ACC112 (cell line): ENCODE measurements at regions not wholly inside any gene's neighbourhood (a gene's known extent, or its start where the extent isn't known, plus 50 kb on each side); places are given as distances from the start of the nearest gene placed in this dataset.

Source experiments
- H2AFZ ChIP-seq: fragments of 200-600 bp; sonication (generic); one replicate; pipeline ENCODE4 v1.6.0; 2017; ENCODE audit warnings: antibody characterized with exemption, low read length; ENCODE audit not compliant: unreplicated experiment
- H3K27ac ChIP-seq: fragments of 200-600 bp; sonication (generic); 2 replicates; pipeline ENCODE4 v1.5.1; 2014; ENCODE audit warnings: low read depth, mild to moderate bottlenecking, antibody characterized with exemption, low read length, moderate library complexity
- H3K27me3 ChIP-seq: fragments of 200-600 bp; sonication (generic); 2 replicates; pipeline ENCODE4 v1.6.1; 2014; ENCODE audit warnings: mild to moderate bottlenecking, antibody characterized with exemption, low read length, moderate library complexity, mixed read lengths; ENCODE audit not compliant: insufficient read depth
- H3K36me3 ChIP-seq: fragments of 200-600 bp; sonication (generic); 2 replicates; pipeline ENCODE4 v1.6.1; 2016; ENCODE audit warnings: mild to moderate bottlenecking, antibody characterized with exemption, low read length, moderate library complexity, mixed read lengths; ENCODE audit not compliant: insufficient read depth
- H3K4me1 ChIP-seq: fragments of 200-600 bp; sonication (generic); one replicate; pipeline ENCODE4 v1.6.1; 2016; ENCODE audit warnings: low read length, mixed read lengths; ENCODE audit not compliant: insufficient read depth, unreplicated experiment, control insufficient read depth
- H3K4me3 ChIP-seq: fragments of 200-600 bp; sonication (generic); 2 replicates; pipeline ENCODE4 v1.5.1; 2014; ENCODE audit warnings: mild to moderate bottlenecking, low read depth, low read length
- H3K79me2 ChIP-seq: fragments of 200-600 bp; sonication (generic); one replicate; pipeline ENCODE4 v1.6.0; 2016; ENCODE audit warnings: low read length; ENCODE audit not compliant: control insufficient read depth, unreplicated experiment, insufficient read depth

DNA sequence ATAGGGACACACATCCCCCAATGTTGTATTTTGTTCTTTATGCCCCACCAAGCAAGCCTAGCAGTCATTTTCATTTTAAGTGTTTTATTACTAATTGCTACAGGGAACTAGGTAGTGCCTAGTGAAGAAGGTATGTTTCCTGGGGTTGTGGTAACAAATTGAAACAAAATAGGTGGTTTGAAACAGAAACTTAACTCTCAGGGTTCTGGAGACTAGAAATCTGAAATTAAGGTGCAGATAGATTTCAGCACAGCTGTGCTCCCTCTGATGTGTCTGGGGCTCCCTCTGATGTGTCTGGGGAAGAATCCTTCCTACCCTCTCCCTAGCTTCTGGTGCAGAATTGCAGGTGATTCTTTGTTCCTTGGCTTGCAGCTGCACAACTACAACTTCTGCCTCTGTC is 390.1 kb downstream of the ZFHX3 start:
- Histone ChIP-seq H3K27me3 (no peaks in the 10 kb centered on the region), H3K36me3 (no peaks in the 10 kb centered on the region), H2AFZ (no peak overlapping the region), H3K4me3 (no peak overlapping the region), H3K4me1 (no peaks in the 10 kb centered on the region), H3K79me2 (peaks cover 21% of the 10 kb centered on the region), H3K27ac (no peak overlapping the region)

DNA sequence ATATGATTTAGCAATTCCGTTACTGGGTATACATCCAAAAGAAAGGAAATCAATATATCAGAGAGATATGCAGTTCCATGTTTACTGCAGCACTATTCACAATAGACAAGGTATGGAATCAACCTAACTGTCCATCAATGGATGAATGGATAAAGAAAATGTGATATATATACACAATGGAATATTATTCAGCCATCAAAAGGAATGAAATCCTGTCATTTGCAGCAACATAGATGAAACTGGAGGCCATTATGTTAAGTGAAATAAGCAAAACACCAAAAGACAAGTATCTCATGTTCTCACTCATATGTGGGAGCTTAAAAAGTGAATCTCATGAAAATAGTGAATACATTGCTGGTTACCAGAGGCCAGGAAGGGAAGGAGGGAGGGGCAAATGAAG is 390.8 kb downstream of the ZFHX3 start:
- Histone ChIP-seq H3K27me3 (no peaks in the 10 kb centered on the region), H3K79me2 (peaks cover 21% of the 10 kb centered on the region), H3K4me3 (no peak overlapping the region), H3K36me3 (no peaks in the 10 kb centered on the region), H3K27ac (no peak overlapping the region), H2AFZ (no peak overlapping the region), H3K4me1 (no peaks in the 10 kb centered on the region)

DNA sequence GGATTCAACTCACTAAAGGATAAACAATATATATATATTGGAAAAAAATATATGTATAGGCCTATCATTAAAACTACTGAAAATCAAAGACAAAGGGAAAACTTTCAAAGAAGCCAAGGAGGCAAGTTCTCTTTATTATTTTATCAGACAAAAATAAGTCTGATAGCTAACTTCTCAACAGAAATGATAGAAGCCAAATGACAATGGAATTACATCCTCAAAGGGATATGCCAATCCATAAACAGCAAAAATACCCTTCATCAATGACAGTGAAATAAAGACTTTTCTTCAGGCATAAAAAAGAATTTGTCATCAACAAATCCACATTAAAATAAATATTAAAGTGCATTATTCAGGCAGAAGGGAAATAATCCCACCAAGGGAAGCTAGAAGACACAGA is 393.4 kb downstream of the ZFHX3 start:
- peaks cover 11% of the 10 kb centered on the region for H3K79me2 ChIP-seq

DNA sequence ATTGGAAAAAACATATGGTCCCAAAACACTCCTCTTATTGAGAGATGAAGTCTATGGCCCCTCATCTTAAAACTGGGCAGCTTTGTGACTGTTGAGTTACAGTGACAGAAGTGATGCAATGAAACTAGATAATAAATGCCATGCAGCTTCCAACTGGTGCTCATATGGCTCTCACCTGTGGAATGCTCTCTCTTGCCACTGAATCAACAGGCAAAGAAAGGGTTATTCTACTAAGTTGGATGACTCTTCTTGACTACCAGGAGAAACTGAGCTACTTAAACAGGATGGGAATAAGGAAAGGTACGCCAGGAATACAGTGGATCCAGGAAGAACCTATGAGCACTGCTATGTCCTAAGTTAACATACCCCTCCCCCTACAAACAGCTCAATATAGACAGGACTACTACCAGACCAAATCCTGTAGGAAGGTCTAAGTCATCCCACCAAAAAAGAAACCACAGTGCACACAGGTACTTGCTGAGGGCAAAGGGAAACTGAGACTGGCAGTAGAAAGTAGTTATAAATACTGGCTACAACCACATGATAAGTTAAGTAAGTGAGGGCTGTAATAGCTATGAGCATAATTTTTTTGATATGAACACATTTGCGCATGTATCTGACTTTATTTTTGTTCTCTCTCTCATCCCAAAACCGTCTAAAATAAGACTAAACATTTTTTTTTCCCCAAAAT is 398.5 kb downstream of the ZFHX3 start:
- Histone ChIP-seq H3K79me2 (peaks cover 8% of the 10 kb centered on the region), H3K27ac (no peak overlapping the region), H3K4me3 (no peak overlapping the region), H3K27me3 (no peaks in the 10 kb centered on the region), H2AFZ (no peak overlapping the region), H3K4me1 (peaks cover 6% of the 10 kb centered on the region), H3K36me3 (no peaks in the 10 kb centered on the region)

More for the DNA sequence above, 393.4 kb downstream of the ZFHX3 start:
- H3K27me3 ChIP-seq, result no peaks in the 10 kb centered on the region
- no peaks in the 10 kb centered on the region for H3K36me3 ChIP-seq
- no peak overlapping the region for H2AFZ ChIP-seq
- H3K27ac ChIP-seq, result no peak overlapping the region
- no peak overlapping the region for H3K4me3 ChIP-seq
- H3K4me1 ChIP-seq, result no peaks in the 10 kb centered on the region

DNA sequence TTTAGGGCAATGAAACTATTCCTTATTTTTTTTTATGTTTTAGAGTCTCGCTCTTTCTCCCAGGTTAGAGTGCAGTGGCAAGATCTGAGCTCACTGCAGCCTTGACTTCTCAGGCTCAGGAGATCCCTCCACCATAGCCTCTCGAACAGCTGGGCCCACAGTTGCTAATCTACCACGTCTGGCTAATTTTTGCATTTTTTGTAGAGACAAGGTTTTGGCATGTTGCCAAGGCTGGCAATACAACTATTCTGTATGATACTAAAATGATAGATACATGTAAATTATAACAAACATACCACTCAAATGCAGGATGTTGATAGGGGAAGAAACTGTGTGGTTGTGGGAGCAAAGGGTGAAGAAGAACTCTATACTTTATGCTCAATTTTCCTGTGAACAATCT is 401.3 kb downstream of the ZFHX3 start:
- H3K36me3 ChIP-seq, result no peaks in the 10 kb centered on the region
- no peaks in the 10 kb centered on the region for H3K27me3 ChIP-seq
- H2AFZ ChIP-seq, result no peak overlapping the region
- peaks cover 6% of the 10 kb centered on the region for H3K4me1 ChIP-seq
- H3K79me2 ChIP-seq, result peaks cover 7% of the 10 kb centered on the region
- no peak overlapping the region for H3K27ac ChIP-seq
- no peak overlapping the region for H3K4me3 ChIP-seq

DNA sequence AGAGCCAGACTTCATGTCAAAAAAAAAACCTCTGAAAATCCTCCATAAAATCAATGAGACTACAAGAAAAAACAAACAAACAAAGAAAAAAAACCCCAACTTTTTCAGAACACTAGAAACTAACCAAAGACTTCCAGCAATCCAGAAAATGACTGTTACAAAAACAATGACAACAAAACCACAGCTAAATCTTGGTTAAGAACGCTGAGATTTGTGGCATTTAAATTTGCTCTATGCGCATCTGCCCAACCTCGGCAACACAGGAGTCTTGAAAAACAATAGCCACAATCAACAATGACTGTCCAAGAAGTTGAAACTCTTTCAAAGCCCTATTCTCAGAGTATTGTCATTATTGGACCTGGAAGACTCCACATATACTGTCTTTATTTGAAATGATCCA is 402.4 kb downstream of the ZFHX3 start:
- peaks cover 8% of the 10 kb centered on the region for H3K79me2 ChIP-seq
- H2AFZ ChIP-seq, result no peak overlapping the region
- no peaks in the 10 kb centered on the region for H3K27me3 ChIP-seq
- no peak overlapping the region for H3K4me3 ChIP-seq
- no peaks in the 10 kb centered on the region for H3K36me3 ChIP-seq
- no peak overlapping the region for H3K27ac ChIP-seq
- peaks cover 6% of the 10 kb centered on the region for H3K4me1 ChIP-seq

DNA sequence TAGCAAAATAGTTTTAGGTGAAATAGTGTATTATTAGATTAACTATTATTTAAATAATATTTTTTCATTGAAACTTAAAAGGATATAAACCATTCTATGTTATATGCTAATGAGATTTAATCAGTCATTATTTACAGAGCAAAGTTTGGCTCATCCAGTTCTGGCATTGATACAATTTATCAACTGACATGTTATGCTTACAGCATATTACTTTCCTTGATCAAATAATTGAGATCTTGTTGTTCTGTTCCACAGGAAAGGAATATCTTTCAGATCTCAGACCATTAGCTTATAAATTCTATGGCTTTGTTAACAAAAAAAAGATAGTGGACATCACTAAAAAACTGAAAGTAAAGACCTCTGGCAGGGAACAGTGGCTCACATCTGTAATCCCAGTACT is 403.0 kb downstream of the ZFHX3 start:
- no peaks in the 10 kb centered on the region for H3K27me3 ChIP-seq
- no peak overlapping the region for H3K27ac ChIP-seq
- H3K36me3 ChIP-seq, result no peaks in the 10 kb centered on the region

DNA sequence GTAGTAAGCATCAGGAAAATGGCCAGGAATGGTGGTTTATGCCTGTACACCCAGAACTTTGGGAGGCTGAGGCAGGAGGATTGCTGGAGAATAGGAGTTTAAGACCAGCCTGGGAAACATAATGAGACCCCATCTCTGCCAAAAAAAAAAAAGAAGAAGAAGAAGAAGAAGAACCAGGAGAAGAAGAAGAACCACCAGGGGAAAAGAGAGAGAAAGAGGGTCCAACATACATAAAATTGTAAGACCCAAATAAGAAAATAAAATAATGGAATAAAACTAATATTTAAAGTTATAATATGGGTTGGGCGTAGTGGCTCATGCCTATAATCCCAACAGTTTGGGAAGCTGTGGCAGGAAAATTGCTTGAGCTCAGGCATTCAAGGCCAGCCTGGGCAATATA is 408.4 kb downstream of the ZFHX3 start:
- Histone ChIP-seq H3K36me3 (no peaks in the 10 kb centered on the region), H3K27ac (no peak overlapping the region), H3K4me3 (no peak overlapping the region), H3K79me2 (peaks cover 3% of the 10 kb centered on the region), H2AFZ (no peak overlapping the region), H3K4me1 (peaks cover 10% of the 10 kb centered on the region), H3K27me3 (no peaks in the 10 kb centered on the region)

More for the DNA sequence above, 403.0 kb downstream of the ZFHX3 start:
- peaks cover 6% of the 10 kb centered on the region for H3K4me1 ChIP-seq
- peaks cover 8% of the 10 kb centered on the region for H3K79me2 ChIP-seq
- no peak overlapping the region for H2AFZ ChIP-seq
- no peak overlapping the region for H3K4me3 ChIP-seq

DNA sequence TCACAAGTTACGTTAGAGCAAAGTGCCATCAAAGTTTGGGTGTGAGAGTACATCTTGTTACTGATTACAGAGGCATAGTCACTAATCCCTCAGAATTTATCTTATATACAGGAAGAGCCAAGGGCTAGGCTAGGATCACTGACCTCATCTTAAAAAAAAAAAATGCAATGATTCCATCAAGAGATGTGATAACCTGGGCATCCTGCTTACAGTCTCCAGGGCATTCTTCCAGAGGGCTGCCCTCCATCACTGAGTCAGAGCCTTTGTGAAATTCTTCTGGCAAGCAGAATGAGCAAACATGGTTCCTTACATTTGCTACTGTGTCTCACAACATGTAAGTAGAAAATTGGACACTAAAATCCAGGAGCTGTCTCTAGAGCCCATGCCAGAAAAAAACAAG is 410.6 kb downstream of the ZFHX3 start:
- Histone ChIP-seq H3K27ac (peak overlapping the region; percentile 59), H3K36me3 (no peaks in the 10 kb centered on the region), H2AFZ (peak overlapping the region; percentile 65), H3K4me1 (peaks cover 10% of the 10 kb centered on the region), H3K4me3 (no peak overlapping the region), H3K79me2 (peaks cover 3% of the 10 kb centered on the region), H3K27me3 (no peaks in the 10 kb centered on the region)

DNA sequence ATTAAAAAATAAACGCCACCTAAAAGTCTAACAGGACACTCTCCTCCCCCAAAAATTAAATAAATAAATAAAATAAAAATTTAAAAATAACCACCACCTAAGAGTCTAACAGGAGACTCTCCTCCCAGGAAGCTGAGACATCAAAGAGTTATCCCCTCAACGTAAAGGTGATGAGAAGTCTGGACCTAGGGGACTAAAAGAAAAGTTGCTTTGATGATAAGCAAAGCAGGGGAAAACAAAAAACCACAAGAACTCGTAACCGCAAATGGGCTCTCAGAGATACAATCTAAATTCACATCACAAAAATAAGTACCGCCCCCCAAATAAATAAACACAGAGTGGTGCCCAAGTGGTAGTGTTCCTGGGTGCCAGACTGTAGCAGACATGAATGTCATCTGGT is 412.2 kb downstream of the ZFHX3 start:
- Histone ChIP-seq H3K79me2 (no peaks in the 10 kb centered on the region), H3K4me1 (peaks cover 10% of the 10 kb centered on the region), H3K27ac (no peak overlapping the region), H2AFZ (no peak overlapping the region), H3K4me3 (no peak overlapping the region), H3K27me3 (no peaks in the 10 kb centered on the region), H3K36me3 (no peaks in the 10 kb centered on the region)

DNA sequence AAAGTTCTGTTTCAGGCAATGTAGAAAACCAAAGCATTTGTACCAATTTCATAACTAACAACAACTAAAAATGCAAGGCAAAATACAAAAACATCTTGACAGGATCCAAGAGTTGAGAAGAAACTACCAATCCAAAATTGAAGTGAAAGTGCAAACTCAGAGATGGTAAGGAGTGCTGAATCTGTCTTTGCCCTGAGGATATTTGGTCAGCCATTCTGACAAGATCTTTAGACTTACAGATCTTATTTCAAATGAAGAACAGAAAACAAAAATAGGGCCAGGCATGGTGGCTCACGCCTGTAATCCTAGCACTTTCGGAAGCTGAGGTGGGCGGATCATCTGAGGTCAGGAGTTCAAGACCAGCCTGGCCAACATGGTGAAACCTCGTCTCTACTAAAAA is 412.8 kb downstream of the ZFHX3 start:
- no peaks in the 10 kb centered on the region for H3K27me3 ChIP-seq
- no peak overlapping the region for H3K4me3 ChIP-seq
- H2AFZ ChIP-seq, result peak overlapping the region; percentile 84
- no peaks in the 10 kb centered on the region for H3K36me3 ChIP-seq
- peaks cover 10% of the 10 kb centered on the region for H3K4me1 ChIP-seq
- H3K79me2 ChIP-seq, result no peaks in the 10 kb centered on the region
- no peak overlapping the region for H3K27ac ChIP-seq
